B cell (primary cell): ENCODE measurements at regions not wholly inside any gene's neighbourhood (a gene's known extent, or its start where the extent isn't known, plus 50 kb on each side); places are given as distances from the start of the nearest gene placed in this dataset.

Experiments
- ATAC-seq: fragments of 200-7000 bp; cut with Tn5 transposase; one replicate; pipeline ENCODE4 v1.10.0; 2021; ENCODE audit warnings: low read depth, mild to moderate bottlenecking, moderate number of reproducible peaks, moderate library complexity
- CTCF ChIA-PET: fragments of 350-600 bp; sonication (Branson Sonifier 250); formaldehyde crosslinking; loops from one replicate; lab custom pipeline; 2021; ENCODE audit warnings: antibody characterized with exemption, inconsistent platforms; lab: Charles Lee
- POLR2A ChIA-PET: fragments of 350-600 bp; sonication (Branson Sonifier 250); formaldehyde crosslinking; loops from one replicate; lab custom pipeline; 2021; ENCODE audit warnings: antibody characterized with exemption; lab: Charles Lee
- DNase-seq: peaks from one replicate; pipeline ENCODE4 v3.0.0; 2013
- H2AFZ ChIP-seq: 2 replicates; pipeline ENCODE4 v1.6.1; 2012; ENCODE audit warnings: mild to moderate bottlenecking, low read depth, low read length; ENCODE audit not compliant: insufficient read depth, poor library complexity, severe bottlenecking
- H3K27ac ChIP-seq, 2 donors: 1 replicate in 1 of 2; 2 replicates in 1 of 2; pipeline ENCODE4 v1.5.1; 2012 to 2013; ENCODE audit warnings: low read length in 2 of 2, mild to moderate bottlenecking in 2 of 2, moderate library complexity in 1 of 2
- H3K27me3 ChIP-seq, 4 experiments: fragments of 200-600 bp in 1 of 4; sonication (generic) in 1 of 4; replicated peaks in 1 of 4; 1 replicate in 2 of 4; 2 replicates in 2 of 4; pipeline versions ENCODE4 v1.6.1 to v1.7.0; 2013 to 2016; ENCODE audit warnings: low read length in 3 of 4, mild to moderate bottlenecking in 2 of 4, mixed read lengths in 1 of 4, moderate library complexity in 1 of 4; ENCODE audit not compliant: insufficient read depth in 4 of 4, control insufficient read depth in 3 of 4; ENCODE audit errors: control extremely low read depth in 1 of 4
- H3K36me3 ChIP-seq, 2 experiments: replicated peaks in 1 of 2; 1 replicate in 1 of 2; 2 replicates in 1 of 2; pipeline versions ENCODE4 v1.6.1 to v1.7.1; 2013; ENCODE audit warnings: low read length in 1 of 2; ENCODE audit not compliant: insufficient read depth in 2 of 2, control insufficient read depth in 1 of 2; ENCODE audit errors: control extremely low read depth in 1 of 2, extremely low read depth in 1 of 2
- H3K4me1 ChIP-seq, 2 donors: fragments of 200-600 bp in 1 of 2; sonication (generic) in 1 of 2; 1 replicate in 1 of 2; 2 replicates in 1 of 2; pipeline versions ENCODE4 v1.5.1 to v1.6.1; 2013 to 2017; ENCODE audit warnings: low read length in 2 of 2; ENCODE audit not compliant: control insufficient read depth in 2 of 2, insufficient read depth in 2 of 2
- H3K4me2 ChIP-seq: replicated peaks from 2 replicates; pipeline ENCODE3; 2012; ENCODE audit warnings: mild to moderate bottlenecking, low read depth, low read length; ENCODE audit not compliant: poor library complexity, severe bottlenecking
- H3K4me3 ChIP-seq, 5 experiments: fragments of 200-600 bp in 1 of 5; sonication (generic) in 1 of 5; 1 replicate in 3 of 5; 2 replicates in 2 of 5; pipeline versions ENCODE4 v1.5.1 to v1.7.0; 2011 to 2016; ENCODE audit warnings: low read length in 4 of 5, mild to moderate bottlenecking in 4 of 5, low read depth in 2 of 5, control low read depth in 1 of 5, moderate library complexity in 1 of 5; ENCODE audit not compliant: insufficient read depth in 1 of 5; ENCODE audit errors: control extremely low read depth in 1 of 5, extremely low read depth in 1 of 5
- H3K79me2 ChIP-seq: fragments of 200-600 bp; sonication (generic); one replicate; pipeline ENCODE4 v1.6.0; 2016; ENCODE audit warnings: low read length; ENCODE audit not compliant: control insufficient read depth, insufficient read depth
- H3K9ac ChIP-seq: fragments of 200-600 bp; sonication (generic); 2 replicates; pipeline ENCODE4 v1.6.1; 2017; ENCODE audit warnings: mild to moderate bottlenecking, low read length, moderate library complexity
- H3K9me3 ChIP-seq, 3 donors: one replicate each; pipeline versions ENCODE4 v1.6.1 to v1.7.1; 2013; ENCODE audit warnings: low read length in 2 of 3; ENCODE audit not compliant: control insufficient read depth in 2 of 3, insufficient read depth in 1 of 3; ENCODE audit errors: control extremely low read depth in 1 of 3
- H4K20me1 ChIP-seq: 2 replicates; pipeline ENCODE4 v1.6.0; 2012; ENCODE audit warnings: mild to moderate bottlenecking, low read length; ENCODE audit not compliant: insufficient read depth, control insufficient read depth, poor library complexity, severe bottlenecking
- H3K27ac Mint-ChIP-seq: one replicate; pipeline ENCODE4 v1.8.0; 2021; ENCODE audit warnings: mixed read lengths
- H3K27me3 Mint-ChIP-seq: one replicate; pipeline ENCODE4 v1.8.0; 2021; ENCODE audit warnings: mixed read lengths
- H3K4me1 Mint-ChIP-seq: one replicate; pipeline ENCODE4 v1.8.0; 2021; ENCODE audit warnings: mixed read lengths
- H3K4me3 Mint-ChIP-seq: one replicate; pipeline ENCODE4 v1.8.0; 2021; ENCODE audit warnings: mixed read lengths
- H3K9me3 Mint-ChIP-seq: one replicate; pipeline ENCODE4 v1.8.0; 2022; ENCODE audit warnings: mixed read lengths; ENCODE audit not compliant: insufficient read depth
- EZH2 ChIP-seq: IDR thresholded peaks from 2 replicates; pipeline ENCODE4 v1.6.1; 2012; ENCODE audit warnings: borderline replicate concordance, low read depth, mild to moderate bottlenecking, moderate library complexity, low read length; ENCODE audit not compliant: insufficient read depth, poor library complexity, severe bottlenecking
- WGBS: methylation state at CpG from one replicate; pipeline ENCODE4 v1.1.5; 2013; ENCODE audit warnings: missing lambda C conversion rate; ENCODE audit not compliant: insufficient coverage; 5-methylcytosine and 5-hydroxymethylcytosine counted together
- intact Hi-C: fragments of 100-400 bp; cut with micrococcal nuclease; formaldehyde crosslinking; loops from one replicate; pipeline ENCODE4 v1.10.0; 2022
- TF ChIP-seq, protein P1 (sequence below): fragments of 200-600 bp; IDR thresholded peaks from one replicate; pipeline ENCODE4 v1.8.0; 2022; ENCODE audit warnings: antibody characterized with exemption, mild to moderate bottlenecking

DNA sequence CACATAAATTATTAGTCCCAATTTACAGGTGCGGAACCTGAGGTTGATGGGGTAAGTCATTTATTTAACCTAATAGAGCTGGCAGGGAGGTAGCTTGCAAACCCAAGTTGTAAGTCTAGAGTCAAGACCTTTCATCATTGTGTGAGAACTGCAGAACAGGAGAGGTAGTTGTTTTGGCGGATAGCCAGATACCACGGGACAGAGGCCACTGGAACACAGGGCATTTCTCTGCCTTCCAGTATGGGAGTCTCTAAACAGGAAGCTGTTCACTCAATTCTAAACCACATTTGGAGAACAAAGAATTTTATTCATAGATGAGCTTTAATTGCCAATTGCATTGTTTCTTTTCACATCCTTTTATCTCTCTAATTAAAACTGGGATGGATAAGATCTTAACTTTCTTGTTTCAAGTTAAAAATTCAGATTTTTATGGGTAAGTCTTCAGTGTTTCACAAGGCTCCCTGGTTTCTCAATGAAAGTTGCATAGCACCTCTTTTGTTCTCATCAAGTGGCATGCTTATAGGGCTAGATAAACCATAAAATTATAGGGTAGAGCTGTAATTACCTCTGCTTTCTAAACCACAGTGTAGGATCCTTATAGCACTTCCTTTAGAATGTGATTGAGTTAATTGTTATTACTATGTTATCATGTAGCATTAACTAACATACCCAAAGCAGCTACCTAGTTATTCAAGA, 489.0 kb downstream of the GATA3 start:
- Histone ChIP-seq H3K9me3 (peaks cover 0 to 2% (median 0%) of the 10 kb centered on the region in 3 donors), H3K4me3 (no peak overlapping the region), H3K9ac (no peak overlapping the region), H4K20me1 (no peaks in the 10 kb centered on the region), H3K79me2 (no peaks in the 10 kb centered on the region), H3K4me1 (no peaks in the 10 kb centered on the region), H3K36me3 (no peaks in the 10 kb centered on the region), H3K27me3 (no peaks in the 10 kb centered on the region), H3K27ac (no peak overlapping the region), H3K4me2 (no peak overlapping the region), H2AFZ (no peak overlapping the region)
- ATAC-seq, result no peak
- no CpG with 5 or more reads among the region's 3 CpGs for WGBS
- no peak for TF ChIP-seq EZH2
- ChIA-PET POLR2A (no interaction called here), CTCF (no interaction called here)
- no peak for DNase-seq
- Mint-ChIP-seq H3K4me3 (no peak overlapping the region), H3K27ac (no peak overlapping the region), H3K27me3 (no peaks in the 10 kb centered on the region), H3K4me1 (no peaks in the 10 kb centered on the region), H3K9me3 (no peaks in the 10 kb centered on the region)
- intact Hi-C loops, result no loop called here

DNA sequence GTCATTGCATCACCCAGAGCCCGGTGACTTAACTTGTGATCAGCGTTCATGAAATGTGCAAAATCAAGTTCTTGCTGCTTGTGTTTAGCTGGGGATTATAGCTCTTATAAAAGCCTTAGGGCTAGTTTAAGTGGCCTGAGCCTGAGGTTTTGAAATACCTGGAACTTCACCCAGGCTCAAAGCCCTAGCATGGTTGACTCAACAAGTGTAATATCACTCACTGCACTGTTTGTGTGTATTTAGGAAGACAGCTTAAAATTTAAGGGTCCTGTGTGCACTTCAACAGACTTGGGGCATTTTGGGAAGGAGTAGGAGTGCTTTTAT, 489.5 kb downstream of the GATA3 start:
- Histone ChIP-seq H3K9ac (no peak overlapping the region), H3K4me1 (no peaks in the 10 kb centered on the region), H3K9me3 (peaks cover 0 to 2% (median 0%) of the 10 kb centered on the region in 3 donors), H3K4me3 (no peak overlapping the region), H3K79me2 (no peaks in the 10 kb centered on the region), H4K20me1 (no peaks in the 10 kb centered on the region), H3K27ac (no peak overlapping the region), H2AFZ (no peak overlapping the region), H3K27me3 (no peaks in the 10 kb centered on the region), H3K36me3 (no peaks in the 10 kb centered on the region), H3K4me2 (no peak overlapping the region)
- ChIA-PET CTCF (no interaction called here), POLR2A (no interaction called here)
- no peaks in the 10 kb centered on the region for H3K9me3 Mint-ChIP-seq
- ATAC-seq (no peak), DNase-seq (no peak)
- intact Hi-C loops, result no loop called here
- H3K27me3 Mint-ChIP-seq, result no peaks in the 10 kb centered on the region
- 92% methylated on average over 2 of the region's 2 CpGs for WGBS
- no peak overlapping the region for H3K4me3 Mint-ChIP-seq
- no peaks in the 10 kb centered on the region for H3K4me1 Mint-ChIP-seq
- no peak for TF ChIP-seq EZH2
- TF ChIP-seq, protein P1, sequence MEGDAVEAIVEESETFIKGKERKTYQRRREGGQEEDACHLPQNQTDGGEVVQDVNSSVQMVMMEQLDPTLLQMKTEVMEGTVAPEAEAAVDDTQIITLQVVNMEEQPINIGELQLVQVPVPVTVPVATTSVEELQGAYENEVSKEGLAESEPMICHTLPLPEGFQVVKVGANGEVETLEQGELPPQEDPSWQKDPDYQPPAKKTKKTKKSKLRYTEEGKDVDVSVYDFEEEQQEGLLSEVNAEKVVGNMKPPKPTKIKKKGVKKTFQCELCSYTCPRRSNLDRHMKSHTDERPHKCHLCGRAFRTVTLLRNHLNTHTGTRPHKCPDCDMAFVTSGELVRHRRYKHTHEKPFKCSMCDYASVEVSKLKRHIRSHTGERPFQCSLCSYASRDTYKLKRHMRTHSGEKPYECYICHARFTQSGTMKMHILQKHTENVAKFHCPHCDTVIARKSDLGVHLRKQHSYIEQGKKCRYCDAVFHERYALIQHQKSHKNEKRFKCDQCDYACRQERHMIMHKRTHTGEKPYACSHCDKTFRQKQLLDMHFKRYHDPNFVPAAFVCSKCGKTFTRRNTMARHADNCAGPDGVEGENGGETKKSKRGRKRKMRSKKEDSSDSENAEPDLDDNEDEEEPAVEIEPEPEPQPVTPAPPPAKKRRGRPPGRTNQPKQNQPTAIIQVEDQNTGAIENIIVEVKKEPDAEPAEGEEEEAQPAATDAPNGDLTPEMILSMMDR, result no peak
- no peak overlapping the region for H3K27ac Mint-ChIP-seq
